ENCODE measurements at regions not wholly inside any gene's neighbourhood (a gene's known extent, or its start where the extent isn't known, plus 50 kb on each side); places are given as distances from the start of the nearest gene placed in this dataset.

- Mint-ChIP-seq H3K9me3 (no peaks in the 10 kb centered on the region), H3K36me3 (ENCODE audit: insufficient read depth in 1 of 3, low read depth in 3 of 3) (no peaks in the 10 kb centered on the region), H3K27me3 (ENCODE audit: low read depth) (no peaks in the 10 kb centered on the region), H3K27ac (no peak overlapping the region), H3K4me1 (no peaks in the 10 kb centered on the region), H3K4me3 (no peak overlapping the region)
- H3K14ac ChIP-seq (ENCODE audit: insufficient read depth, low read length), result no peak overlapping the region
- H2BK5ac ChIP-seq (ENCODE audit: insufficient read length, low read length), result no peak overlapping the region
- H2BK12ac ChIP-seq (ENCODE audit: insufficient read length, low read depth, low read length), result no peak overlapping the region
- no peak overlapping the region for H2BK120ac ChIP-seq (ENCODE audit: low read depth, low read length, poor library complexity, severe bottlenecking)
- H2AK5ac ChIP-seq (ENCODE audit: insufficient read length, low read length), result no peak overlapping the region
- no peaks in the 10 kb centered on the region for H3K79me1 ChIP-seq (ENCODE audit: insufficient read depth, low read depth, low read length, poor library complexity, severe bottlenecking)
- no peaks in the 10 kb centered on the region for H3K4me1 ChIP-seq (ENCODE audit: insufficient read depth, low read length)
- H3K9ac ChIP-seq (ENCODE audit: extremely low read depth, insufficient read length, low read length), result no peak overlapping the region
- H3K4ac ChIP-seq (ENCODE audit: low read depth, low read length), result no peak overlapping the region
- no peak overlapping the region for H4K91ac ChIP-seq (ENCODE audit: insufficient read length, low read depth, low read length)
- H4K8ac ChIP-seq (replicated peaks; ENCODE audit: insufficient read length, low read depth, low read length), result no peak overlapping the region
- no peak for DNase-seq
- H4K20me1 ChIP-seq (ENCODE audit: control insufficient read depth, insufficient read depth, insufficient read length), result no peaks in the 10 kb centered on the region
- no peak overlapping the region for H3K23ac ChIP-seq (ENCODE audit: insufficient read length, low read depth, low read length)
- H4K5ac ChIP-seq (ENCODE audit: insufficient read length, low read depth, low read length), result no peak overlapping the region
- no peaks in the 10 kb centered on the region for H3K9me3 ChIP-seq (ENCODE audit: control insufficient read depth, low read depth, low read length)
- no peak overlapping the region for H3K18ac ChIP-seq (ENCODE audit: insufficient read length, low read depth, low read length)
- H2BK15ac ChIP-seq (ENCODE audit: low read depth, low read length), result no peak overlapping the region
- TF ChIP-seq, protein P1, sequence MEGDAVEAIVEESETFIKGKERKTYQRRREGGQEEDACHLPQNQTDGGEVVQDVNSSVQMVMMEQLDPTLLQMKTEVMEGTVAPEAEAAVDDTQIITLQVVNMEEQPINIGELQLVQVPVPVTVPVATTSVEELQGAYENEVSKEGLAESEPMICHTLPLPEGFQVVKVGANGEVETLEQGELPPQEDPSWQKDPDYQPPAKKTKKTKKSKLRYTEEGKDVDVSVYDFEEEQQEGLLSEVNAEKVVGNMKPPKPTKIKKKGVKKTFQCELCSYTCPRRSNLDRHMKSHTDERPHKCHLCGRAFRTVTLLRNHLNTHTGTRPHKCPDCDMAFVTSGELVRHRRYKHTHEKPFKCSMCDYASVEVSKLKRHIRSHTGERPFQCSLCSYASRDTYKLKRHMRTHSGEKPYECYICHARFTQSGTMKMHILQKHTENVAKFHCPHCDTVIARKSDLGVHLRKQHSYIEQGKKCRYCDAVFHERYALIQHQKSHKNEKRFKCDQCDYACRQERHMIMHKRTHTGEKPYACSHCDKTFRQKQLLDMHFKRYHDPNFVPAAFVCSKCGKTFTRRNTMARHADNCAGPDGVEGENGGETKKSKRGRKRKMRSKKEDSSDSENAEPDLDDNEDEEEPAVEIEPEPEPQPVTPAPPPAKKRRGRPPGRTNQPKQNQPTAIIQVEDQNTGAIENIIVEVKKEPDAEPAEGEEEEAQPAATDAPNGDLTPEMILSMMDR (conservative IDR thresholded peaks at IDR 0.05), result no peak
- H3K27ac ChIP-seq (ENCODE audit: insufficient read length, low read depth, low read length), result no peak overlapping the region
- no CpG with 5 or more reads among the region's 1 CpG for WGBS (ENCODE audit: extremely low coverage, insufficient read length, low lambda C conversion rate)
- H3K23me2 ChIP-seq (ENCODE audit: insufficient read length, low read depth, low read length, poor library complexity, severe bottlenecking), result no peaks in the 10 kb centered on the region
- no peaks in the 10 kb centered on the region for H3K79me2 ChIP-seq (ENCODE audit: insufficient read depth, low read length)
- H3K56ac ChIP-seq (ENCODE audit: insufficient read length, low read depth, low read length), result no peak overlapping the region
- no peak overlapping the region for H2AFZ ChIP-seq (ENCODE audit: low read length)
- H3T11ph ChIP-seq (ENCODE audit: low read length), result no peak overlapping the region
- H3K4me2 ChIP-seq (ENCODE audit: insufficient read depth, insufficient read length, low read length), result no peak overlapping the region
- H3K27me3 ChIP-seq (ENCODE audit: insufficient read depth, low read length), result no peaks in the 10 kb centered on the region
- no peak overlapping the region for H2BK20ac ChIP-seq (ENCODE audit: low read depth, low read length, poor library complexity, severe bottlenecking)
These were observed 215.8 kb upstream of the DAB2 start for GRCh38 chr5:39640552-39640951.

Measured in H9 (cell line).